Transverse colon (tissue), 4 donors: ENCODE measurements at regions not wholly inside any gene's neighbourhood (a gene's known extent, or its start where the extent isn't known, plus 50 kb on each side); places are given as distances from the start of the nearest gene placed in this dataset.

Experiments used
- DNase-seq: peaks from one replicate; pipeline ENCODE4 v3.0.0-alpha.2; 2019
- H3K27ac ChIP-seq, 4 donors: fragments of 200-600 bp; sonication (generic); 2 replicates each; pipeline ENCODE4 v1.5.1; 2016 to 2018; ENCODE audit warnings: inconsistent platforms in 4 of 4
- H3K27me3 ChIP-seq: fragments of 200-600 bp; sonication (generic); 2 replicates; pipeline ENCODE4 v1.5.1; 2017; ENCODE audit warnings: inconsistent platforms
- H3K36me3 ChIP-seq, 4 donors: fragments of 200-600 bp; sonication (generic); 2 replicates each; pipeline ENCODE4 v1.5.1; 2017 to 2019; ENCODE audit warnings: inconsistent platforms in 4 of 4
- H3K4me1 ChIP-seq, 4 donors: fragments of 200-600 bp; sonication (generic); 2 replicates each; pipeline ENCODE4 v1.5.1; 2017 to 2020; ENCODE audit warnings: inconsistent platforms in 4 of 4
- H3K4me3 ChIP-seq, 4 donors: fragments of 200-600 bp; sonication (generic); 1 replicate in 1 of 4; 2 replicates in 3 of 4; pipeline versions ENCODE4 v1.5.1 to v1.6.1; 2017 to 2019; ENCODE audit warnings: inconsistent platforms in 4 of 4
- H3K9me3 ChIP-seq, 2 donors: fragments of 200-600 bp; sonication (generic); 2 replicates each; pipeline ENCODE4 v1.5.1; 2017 to 2019; ENCODE audit warnings: inconsistent platforms in 2 of 2
- CTCF ChIP-seq, 5 experiments: fragments of 200-600 bp in 3 of 5; fragments of 450-650 bp in 2 of 5; sonication (generic) in 3 of 5; IDR thresholded peaks; 1 replicate in 2 of 5; 2 replicates in 3 of 5; pipeline ENCODE4 v1.5.1; 2016 to 2017; ENCODE audit warnings: antibody characterized with exemption in 5 of 5, inconsistent platforms in 3 of 5, mild to moderate bottlenecking in 2 of 5, moderate library complexity in 1 of 5
- EP300 ChIP-seq: sonication (generic); formaldehyde crosslinking; IDR thresholded peaks from one replicate; pipeline ENCODE4 v1.6.1; 2017; ENCODE audit warnings: antibody characterized with exemption, low read depth
- POLR2A ChIP-seq: fragments of 450-650 bp; IDR thresholded peaks from one replicate; pipeline ENCODE4 v1.6.1; 2016; ENCODE audit warnings: antibody characterized with exemption, mild to moderate bottlenecking, moderate library complexity
- POLR2AphosphoS5 ChIP-seq, 3 donors: sonication (generic); formaldehyde crosslinking; IDR thresholded peaks; one replicate each; pipeline ENCODE4 v1.6.1; 2016; ENCODE audit warnings: antibody characterized with exemption in 3 of 3
- WGBS, 2 donors: methylation state at CpG; one replicate each; pipeline ENCODE4 v1.1.5; 2018; ENCODE audit warnings: low coverage in 1 of 2; 5-methylcytosine and 5-hydroxymethylcytosine counted together
- in situ Hi-C, 4 donors: fragments of 200-750 bp; cut with MboI; loops; one replicate each; pipeline versions ENCODE4 v1.15.0 to v1.15.1; 2017; ENCODE audit warnings: low sequenced_read_pairs in 3 of 4, low pct_ligation_motif_present in 1 of 4, low pct_unique_long_range_greater_than_20kb in 1 of 4
- intact Hi-C: fragments of 100-400 bp; cut with DNase I; formaldehyde crosslinking; loops from one replicate; pipeline ENCODE4 v1.15.1; 2023; ENCODE audit warnings: low total_unique reads

GRCh38 chr1:98315309-98315708, 346.2 kb upstream of the SNX7 start:
- 64% methylated on average over 1 of the region's 1 CpG for WGBS, 2 donors
- H3K4me1 ChIP-seq, result peaks cover 0 to 26% (median 8%) of the 10 kb centered on the region in 4 donors
- in situ Hi-C loops, result no loop called here

GRCh38 chr1:98314601-98315000, 346.9 kb upstream of the SNX7 start:
- no peaks in the 10 kb centered on the region for H3K9me3 ChIP-seq
- intact Hi-C loops (no loop called here), in situ Hi-C loops (no loop called here)
- H3K27ac ChIP-seq, result no peak overlapping the region
- no peak for DNase-seq
- WGBS, 2 donors, result 67 to 80% methylated on average over 1 of the region's 1 CpG
- TF ChIP-seq POLR2AphosphoS5 (IDR thresholded peaks at IDR 0.05), result no peak
- no peak for TF ChIP-seq CTCF (IDR thresholded peaks at IDR 0.05)
- TF ChIP-seq POLR2A, result no peak
- no peak for TF ChIP-seq EP300
- H3K36me3 ChIP-seq, result no peaks in the 10 kb centered on the region
- no peaks in the 10 kb centered on the region for H3K27me3 ChIP-seq
- H3K4me3 ChIP-seq, result no peak overlapping the region
- peaks cover 0 to 26% (median 8%) of the 10 kb centered on the region in 4 donors for H3K4me1 ChIP-seq

More at GRCh38 chr1:98315309-98315708, 346.2 kb upstream of the SNX7 start:
- Histone ChIP-seq H3K9me3 (no peaks in the 10 kb centered on the region), H3K27me3 (no peaks in the 10 kb centered on the region), H3K27ac (no peak overlapping the region), H3K4me3 (no peak overlapping the region), H3K36me3 (no peaks in the 10 kb centered on the region)
- no peak for TF ChIP-seq POLR2A
- intact Hi-C loops, result no loop called here
- DNase-seq, result no peak

GRCh38 chr1:98306517-98307089, 354.9 kb upstream of the SNX7 start:
- H3K4me1 ChIP-seq, result no peaks in the 10 kb centered on the region
- no peaks in the 10 kb centered on the region for H3K27me3 ChIP-seq
- no peak for TF ChIP-seq EP300
- no peak for TF ChIP-seq POLR2AphosphoS5 (IDR thresholded peaks at IDR 0.05)
- TF ChIP-seq CTCF (IDR thresholded peaks at IDR 0.05), result no peak
- no peak for TF ChIP-seq POLR2A
- no peak for DNase-seq
- H3K9me3 ChIP-seq, result no peaks in the 10 kb centered on the region
- H3K27ac ChIP-seq, result no peak overlapping the region
- H3K36me3 ChIP-seq, result no peaks in the 10 kb centered on the region
- in situ Hi-C loops, result no loop called here
- no peak overlapping the region for H3K4me3 ChIP-seq
- intact Hi-C loops, result no loop called here

- Histone ChIP-seq H3K4me1 (no peaks in the 10 kb centered on the region), H3K9me3 (no peaks in the 10 kb centered on the region), H3K4me3 (no peak overlapping the region), H3K27me3 (no peaks in the 10 kb centered on the region), H3K36me3 (no peaks in the 10 kb centered on the region), H3K27ac (no peak overlapping the region)
- DNase-seq, result no peak
- TF ChIP-seq EP300, result no peak
- TF ChIP-seq CTCF (IDR thresholded peaks at IDR 0.05), result no peak
- TF ChIP-seq POLR2AphosphoS5 (IDR thresholded peaks at IDR 0.05), result no peak
- no peak for TF ChIP-seq POLR2A
- 20 to 39% methylated on average over 2 of the region's 2 CpGs for WGBS, 2 donors
- intact Hi-C loops (no loop called here), in situ Hi-C loops (no loop called here)
These were observed 356.2 kb upstream of the SNX7 start for GRCh38 chr1:98305362-98305761.

GRCh38 chr1:98304888-98305287, 356.6 kb upstream of the SNX7 start:
- no peaks in the 10 kb centered on the region for H3K9me3 ChIP-seq
- no peaks in the 10 kb centered on the region for H3K27me3 ChIP-seq
- H3K27ac ChIP-seq, result no peak overlapping the region
- intact Hi-C loops, result no loop called here
- DNase-seq, result no peak
- no peaks in the 10 kb centered on the region for H3K4me1 ChIP-seq
- no peaks in the 10 kb centered on the region for H3K36me3 ChIP-seq
- in situ Hi-C loops, result no loop called here
- no peak overlapping the region for H3K4me3 ChIP-seq
- no peak for TF ChIP-seq CTCF (IDR thresholded peaks at IDR 0.05)
- TF ChIP-seq POLR2A, result no peak
- no peak for TF ChIP-seq POLR2AphosphoS5 (IDR thresholded peaks at IDR 0.05)
- TF ChIP-seq EP300, result no peak
